BJ (cell line): ENCODE measurements at regions not wholly inside any gene's neighbourhood (a gene's known extent, or its start where the extent isn't known, plus 50 kb on each side); places are given as distances from the start of the nearest gene placed in this dataset.

ENCODE experiments used
- CTCF ChIA-PET: fragments of 350-600 bp; formaldehyde crosslinking; extraction: SDS; loops from one replicate; lab custom pipeline; 2021; ENCODE audit warnings: antibody characterized with exemption, inconsistent platforms; lab: Yijun Ruan, JAX
- POLR2A ChIA-PET: fragments of 300-600 bp; sonication (Branson Sonifier 250); formaldehyde crosslinking; extraction: SDS; loops from one replicate; lab custom pipeline; 2021; ENCODE audit warnings: antibody characterized with exemption; lab: Charles Lee
- DNase-seq: peaks from one replicate; pipeline ENCODE4 v3.0.0-alpha.2; 2011; ENCODE audit warnings: low read depth
- H3K27me3 ChIP-seq: 2 replicates; pipeline ENCODE4 v1.6.0; 2011; ENCODE audit warnings: low read length; ENCODE audit not compliant: control insufficient read depth, insufficient read depth
- H3K36me3 ChIP-seq: 2 replicates; pipeline ENCODE4 v1.5.1; 2011; ENCODE audit warnings: low read length; ENCODE audit not compliant: control insufficient read depth, insufficient read depth
- H3K4me3 ChIP-seq: 2 replicates; pipeline ENCODE4 v1.5.1; 2011; ENCODE audit warnings: low read depth, mild to moderate bottlenecking, control low read depth, low read length
- TF ChIP-seq, protein P1 (sequence below): IDR thresholded peaks from 2 replicates; pipeline ENCODE4 v1.5.1; 2011; ENCODE audit warnings: low read depth, mild to moderate bottlenecking, control low read depth, inconsistent platforms, low read length, moderate library complexity; ENCODE audit not compliant: insufficient read depth

GRCh38 chr6:150510576-150510975 lies 89.1 kb upstream of the PLEKHG1 start:
- H3K4me3 ChIP-seq = no peak overlapping the region
- CTCF ChIA-PET = no interaction called here
- TF ChIP-seq, protein P1, sequence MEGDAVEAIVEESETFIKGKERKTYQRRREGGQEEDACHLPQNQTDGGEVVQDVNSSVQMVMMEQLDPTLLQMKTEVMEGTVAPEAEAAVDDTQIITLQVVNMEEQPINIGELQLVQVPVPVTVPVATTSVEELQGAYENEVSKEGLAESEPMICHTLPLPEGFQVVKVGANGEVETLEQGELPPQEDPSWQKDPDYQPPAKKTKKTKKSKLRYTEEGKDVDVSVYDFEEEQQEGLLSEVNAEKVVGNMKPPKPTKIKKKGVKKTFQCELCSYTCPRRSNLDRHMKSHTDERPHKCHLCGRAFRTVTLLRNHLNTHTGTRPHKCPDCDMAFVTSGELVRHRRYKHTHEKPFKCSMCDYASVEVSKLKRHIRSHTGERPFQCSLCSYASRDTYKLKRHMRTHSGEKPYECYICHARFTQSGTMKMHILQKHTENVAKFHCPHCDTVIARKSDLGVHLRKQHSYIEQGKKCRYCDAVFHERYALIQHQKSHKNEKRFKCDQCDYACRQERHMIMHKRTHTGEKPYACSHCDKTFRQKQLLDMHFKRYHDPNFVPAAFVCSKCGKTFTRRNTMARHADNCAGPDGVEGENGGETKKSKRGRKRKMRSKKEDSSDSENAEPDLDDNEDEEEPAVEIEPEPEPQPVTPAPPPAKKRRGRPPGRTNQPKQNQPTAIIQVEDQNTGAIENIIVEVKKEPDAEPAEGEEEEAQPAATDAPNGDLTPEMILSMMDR = no peak
- POLR2A ChIA-PET = no interaction called here
- H3K36me3 ChIP-seq = no peaks in the 10 kb centered on the region
- H3K27me3 ChIP-seq = no peaks in the 10 kb centered on the region
- DNase-seq = no peak

GRCh38 chr6:150511313-150511712 lies 88.4 kb upstream of the PLEKHG1 start:
- H3K4me3 ChIP-seq = no peak overlapping the region
- no peaks in the 10 kb centered on the region for H3K36me3 ChIP-seq
- TF ChIP-seq, protein P1 = no peak
- ChIA-PET POLR2A (no interaction called here), CTCF (interaction anchor here (0.6 kb wide), 1 partner anchor 225 kb away, joined by 3 read pairs; no protein-coding TSS in a partner anchor)
- no peaks in the 10 kb centered on the region for H3K27me3 ChIP-seq
- DNase-seq = no peak

GRCh38 chr6:150514806-150515380 lies 84.8 kb upstream of the PLEKHG1 start:
- ChIA-PET POLR2A (no interaction called here), CTCF (no interaction called here)
- DNase-seq = no peak
- TF ChIP-seq, protein P1 = no peak
- Histone ChIP-seq H3K4me3 (no peak overlapping the region), H3K36me3 (no peaks in the 10 kb centered on the region), H3K27me3 (no peaks in the 10 kb centered on the region)

DNA sequence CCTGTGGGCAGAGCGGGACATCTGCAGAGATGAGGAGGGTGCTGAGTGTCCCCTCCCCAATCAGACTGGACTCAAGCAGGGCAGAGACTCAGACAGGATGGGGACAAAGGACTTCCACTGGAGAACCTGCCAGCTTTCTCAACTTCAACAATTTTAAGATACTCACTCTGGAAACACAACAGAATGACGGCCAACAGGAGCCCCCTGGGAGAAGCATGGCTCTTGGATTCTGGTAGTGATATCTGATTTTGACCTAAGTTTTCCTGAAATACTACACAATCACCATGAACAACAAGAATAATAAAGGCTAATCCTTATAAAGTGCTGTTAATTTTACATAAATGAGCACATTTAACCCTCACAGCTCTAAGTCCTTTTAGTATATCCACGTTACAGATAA lies 83.5 kb upstream of the PLEKHG1 start:
- Histone ChIP-seq H3K4me3 (no peak overlapping the region), H3K27me3 (no peaks in the 10 kb centered on the region), H3K36me3 (no peaks in the 10 kb centered on the region)
- TF ChIP-seq, protein P1 = no peak
- no peak for DNase-seq
- POLR2A ChIA-PET = no interaction called here
- CTCF ChIA-PET = interaction anchor here (0.6 kb wide), 1 partner anchor 1126 kb away, joined by 3 read pairs; no protein-coding TSS in a partner anchor

DNA sequence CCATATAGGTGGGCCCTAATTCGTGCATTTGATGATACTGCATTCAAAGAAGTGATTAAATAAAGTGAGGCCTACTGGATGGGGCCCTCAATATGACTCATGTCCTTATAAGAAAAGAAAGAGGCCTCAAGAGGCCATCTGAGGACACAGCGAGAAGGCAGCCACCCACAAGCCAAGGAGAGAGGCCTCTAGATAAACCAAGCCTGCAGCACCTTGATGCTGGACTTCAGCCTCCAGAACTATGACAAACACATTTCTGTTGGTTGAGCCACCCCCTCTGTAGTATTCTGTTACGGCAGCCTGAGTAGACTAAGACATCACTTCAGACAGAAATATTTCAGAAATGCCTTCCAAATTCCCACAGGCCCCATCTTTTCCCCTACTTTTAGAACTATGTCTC lies 82.5 kb upstream of the PLEKHG1 start:
- POLR2A ChIA-PET = no interaction called here
- DNase-seq = no peak
- CTCF ChIA-PET = no interaction called here
- TF ChIP-seq, protein P1 = no peak
- H3K36me3 ChIP-seq = no peaks in the 10 kb centered on the region
- no peaks in the 10 kb centered on the region for H3K27me3 ChIP-seq
- no peak overlapping the region for H3K4me3 ChIP-seq
